Caki2 (cell line): ENCODE measurements at regions not wholly inside any gene's neighbourhood (a gene's known extent, or its start where the extent isn't known, plus 50 kb on each side); places are given as distances from the start of the nearest gene placed in this dataset.
"Not testable (repeated sequence)": the region's sequence is repeated elsewhere in the genome, so short reads cannot be mapped to it uniquely, and the experiment has no call there.

Experiments
- DNase-seq: peaks from one replicate; pipeline ENCODE4 v3.0.0-alpha.2; 2015; ENCODE audit warnings: low read depth
- in situ Hi-C: cut with HindIII; loops from 2 replicates; pipeline ENCODE4 v1.10.0; 2016; ENCODE audit warnings: low sequenced_read_pairs, low pct_unique_long_range_greater_than_20kb, mixed read lengths

- in situ Hi-C loops = no loop called here
- no peak for DNase-seq
These were observed 411.6 kb upstream of the KCND2 start for GRCh38 chr7:119861385-119861784.

DNA sequence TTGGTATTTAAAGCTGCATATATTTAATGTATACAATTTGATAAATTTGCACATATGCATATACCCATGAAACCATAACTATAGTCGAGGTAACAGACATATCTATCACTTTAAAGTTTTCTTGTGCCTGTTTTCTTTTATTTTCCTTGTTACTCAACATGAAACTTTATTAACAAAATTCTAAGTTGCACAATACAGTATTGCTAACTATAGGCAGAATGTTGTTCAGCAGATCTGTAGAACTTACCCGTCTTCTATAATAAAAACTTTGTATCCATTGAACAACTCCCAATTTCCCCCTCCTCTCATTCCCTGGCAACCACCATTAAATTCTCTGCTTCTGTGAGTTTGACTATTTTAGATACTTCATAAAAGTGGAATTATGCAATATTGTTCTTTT, 404.6 kb upstream of the KCND2 start:
- no peak for DNase-seq
- in situ Hi-C loops = no loop called here

DNA sequence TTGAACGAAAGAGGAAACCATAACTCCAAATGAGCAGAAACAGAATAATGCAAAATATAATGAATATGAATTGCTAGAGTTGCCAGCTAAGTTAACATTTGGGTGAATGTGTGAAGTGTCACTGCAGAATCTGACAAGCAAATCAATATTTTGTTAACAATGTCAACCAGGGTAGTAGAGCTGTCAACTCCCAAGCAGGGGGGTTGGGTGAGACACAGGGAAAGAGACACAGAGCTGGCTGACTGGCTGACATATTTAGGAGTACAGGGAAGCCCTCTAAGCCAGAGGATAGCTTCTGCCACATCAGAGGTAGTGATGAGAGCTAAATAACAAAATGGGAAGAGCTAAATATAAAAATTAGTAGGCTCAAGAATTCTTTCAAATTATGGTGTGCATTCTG, 393.1 kb upstream of the KCND2 start:
- DNase-seq = no peak
- in situ Hi-C loops = no loop called here

- DNase-seq = no peak
These were observed 387.0 kb upstream of the KCND2 start for GRCh38 chr7:119886007-119886406.

DNA sequence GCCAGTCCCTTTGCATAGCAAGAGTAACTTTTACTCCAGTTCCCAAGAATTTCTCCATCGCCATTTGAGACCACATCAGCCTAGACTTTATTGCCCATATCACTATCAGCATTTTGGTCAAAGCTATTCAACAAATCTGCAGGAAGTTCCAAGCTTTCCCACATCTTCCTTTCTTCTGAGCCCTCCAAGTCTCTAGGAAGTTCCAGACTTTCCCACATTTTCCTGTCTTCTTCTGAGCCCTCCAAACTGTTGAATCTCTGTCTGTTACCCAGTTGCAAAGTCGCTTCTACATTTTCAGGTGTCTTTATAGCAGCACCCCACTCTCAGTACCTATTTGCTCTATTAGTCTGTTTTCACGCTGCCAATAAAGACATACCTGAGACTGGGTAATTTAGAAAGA, 386.4 kb upstream of the KCND2 start:
- DNase-seq, in situ Hi-C loops: not testable (repeated sequence)

More at GRCh38 chr7:119886007-119886406, 387.0 kb upstream of the KCND2 start:
- in situ Hi-C loops = no loop called here

DNA sequence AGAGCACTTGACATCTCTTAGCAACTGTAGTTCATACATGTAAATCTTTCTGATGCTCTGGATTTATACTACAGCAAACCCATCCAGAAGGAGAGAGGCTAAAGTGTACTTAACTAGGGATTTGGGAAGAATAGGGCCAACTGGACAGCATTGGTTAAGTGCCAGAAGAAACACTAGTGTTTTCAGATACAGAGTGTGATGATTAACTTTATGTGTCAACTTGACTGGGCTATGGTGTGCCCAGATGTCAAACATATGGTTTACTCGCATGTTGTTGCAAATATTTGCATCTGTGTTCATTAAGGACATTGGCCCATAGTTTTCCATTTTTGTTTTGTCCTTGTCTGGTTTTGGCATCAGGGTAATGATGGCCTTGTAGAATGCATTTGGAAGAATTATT, 384.7 kb upstream of the KCND2 start:
- DNase-seq = no peak
- in situ Hi-C loops = no loop called here

DNA sequence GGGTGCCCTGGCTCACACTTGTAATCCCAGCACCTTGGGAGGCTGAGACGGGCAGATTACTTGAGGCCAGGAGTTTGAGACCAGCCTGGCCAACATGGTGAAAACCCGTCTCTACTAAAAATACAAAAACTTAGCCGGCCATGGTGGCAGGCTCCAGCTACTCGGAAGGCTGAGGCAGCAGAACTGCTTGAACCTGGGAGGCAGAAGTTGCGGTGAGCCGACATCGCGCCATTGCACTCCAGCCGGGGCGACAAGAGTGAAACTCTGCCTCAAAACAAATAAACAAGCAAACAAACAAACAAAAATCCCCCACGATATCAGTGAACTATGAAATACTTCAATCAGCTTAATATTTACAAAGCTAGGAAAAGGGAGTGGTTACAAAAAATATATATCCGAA, 382.3 kb upstream of the KCND2 start:
- in situ Hi-C loops = no loop called here
- DNase-seq = no peak

DNA sequence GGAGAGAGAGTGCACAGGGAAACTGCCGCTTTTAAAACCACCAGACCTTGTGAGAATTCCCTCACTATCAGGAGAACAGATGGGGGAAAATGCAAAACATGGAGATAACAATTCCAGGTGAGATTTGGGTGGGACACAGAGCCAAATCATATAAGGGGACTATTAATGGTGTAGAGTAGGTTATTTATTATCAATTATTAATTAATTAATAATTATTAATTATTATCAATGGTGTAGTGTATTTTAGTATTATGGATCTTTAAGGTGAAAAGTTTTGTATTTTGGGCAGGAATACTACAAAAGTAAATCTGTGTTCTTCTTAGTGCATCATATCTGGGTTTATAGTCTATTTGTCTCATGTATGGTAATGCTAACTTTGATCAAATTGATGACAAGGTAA, 377.7 kb upstream of the KCND2 start:
- in situ Hi-C loops = no loop called here
- no peak for DNase-seq

DNA sequence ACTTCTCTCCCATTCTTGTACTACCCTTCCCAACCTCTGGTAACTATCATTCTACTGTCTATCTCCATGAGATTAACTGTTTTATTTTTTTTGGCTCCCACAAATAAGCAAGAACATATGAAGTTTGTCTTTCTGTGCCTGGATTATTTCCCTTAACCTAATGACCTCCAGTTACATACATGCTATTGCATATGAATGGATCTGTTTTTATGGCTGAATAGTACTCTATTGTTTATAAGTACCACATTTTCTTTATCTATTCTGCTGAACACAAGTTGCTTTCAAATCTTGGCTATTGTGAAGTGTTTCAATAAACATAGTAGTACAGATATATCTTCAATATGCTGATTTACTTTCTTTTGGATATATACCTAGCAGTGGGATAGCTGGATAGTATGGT, 376.6 kb upstream of the KCND2 start:
- in situ Hi-C loops = no loop called here
- no peak for DNase-seq

GRCh38 chr7:119900996-119901672, 371.8 kb upstream of the KCND2 start:
- no peak for DNase-seq
- in situ Hi-C loops = no loop called here

GRCh38 chr7:119903085-119903484, 369.9 kb upstream of the KCND2 start:
- no peak for DNase-seq
- in situ Hi-C loops = no loop called here

- no peak for DNase-seq
- in situ Hi-C loops = no loop called here
These were observed 367.5 kb upstream of the KCND2 start for GRCh38 chr7:119905495-119905894.

DNA sequence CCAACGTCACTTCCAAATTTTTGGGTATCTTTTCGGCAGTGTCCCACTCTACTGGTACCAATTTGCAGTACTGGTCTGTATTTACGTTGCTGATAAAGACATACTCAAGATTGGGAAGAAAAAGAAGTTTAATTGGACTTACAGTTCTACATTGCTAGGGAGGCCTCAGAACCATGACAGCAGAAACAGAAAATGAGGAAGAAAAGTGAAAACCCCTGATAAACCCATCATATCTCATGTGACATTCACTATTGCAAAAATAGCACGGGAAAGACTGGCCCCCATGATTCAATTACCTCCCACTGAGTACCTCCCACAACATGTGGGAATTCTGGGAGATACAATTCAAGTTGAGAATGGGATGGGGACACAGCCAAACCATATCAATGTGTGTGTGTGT, 364.0 kb upstream of the KCND2 start:
- in situ Hi-C loops = no loop called here
- DNase-seq = no peak

GRCh38 chr7:119914119-119914518, 358.9 kb upstream of the KCND2 start:
- DNase-seq, in situ Hi-C loops: not testable (repeated sequence)

DNA sequence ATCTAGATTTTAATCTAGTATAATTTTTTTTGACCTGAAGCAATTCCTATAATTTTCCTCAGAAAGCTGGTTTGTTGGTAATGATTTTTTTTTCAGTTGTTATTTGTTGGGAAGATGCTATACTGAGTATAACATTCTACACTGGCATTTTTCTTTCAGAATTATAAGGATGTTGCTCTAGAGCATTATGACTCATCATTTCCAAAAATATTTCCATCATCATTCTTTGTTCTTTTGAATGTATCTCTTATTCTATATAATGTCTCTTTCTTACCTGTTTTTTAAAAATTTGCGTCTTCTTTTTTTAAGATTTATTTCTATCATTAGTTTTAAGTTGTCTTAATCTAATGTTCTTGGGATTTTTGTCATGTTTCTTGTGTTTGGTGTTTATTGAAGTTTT, 356.5 kb upstream of the KCND2 start:
- in situ Hi-C loops = no loop called here
- no peak for DNase-seq

- DNase-seq = no peak
- in situ Hi-C loops = no loop called here
These were observed 354.8 kb upstream of the KCND2 start for GRCh38 chr7:119918185-119918584.

- no peak for DNase-seq
- in situ Hi-C loops = no loop called here
These were observed 353.0 kb upstream of the KCND2 start for GRCh38 chr7:119919986-119920385.

DNA sequence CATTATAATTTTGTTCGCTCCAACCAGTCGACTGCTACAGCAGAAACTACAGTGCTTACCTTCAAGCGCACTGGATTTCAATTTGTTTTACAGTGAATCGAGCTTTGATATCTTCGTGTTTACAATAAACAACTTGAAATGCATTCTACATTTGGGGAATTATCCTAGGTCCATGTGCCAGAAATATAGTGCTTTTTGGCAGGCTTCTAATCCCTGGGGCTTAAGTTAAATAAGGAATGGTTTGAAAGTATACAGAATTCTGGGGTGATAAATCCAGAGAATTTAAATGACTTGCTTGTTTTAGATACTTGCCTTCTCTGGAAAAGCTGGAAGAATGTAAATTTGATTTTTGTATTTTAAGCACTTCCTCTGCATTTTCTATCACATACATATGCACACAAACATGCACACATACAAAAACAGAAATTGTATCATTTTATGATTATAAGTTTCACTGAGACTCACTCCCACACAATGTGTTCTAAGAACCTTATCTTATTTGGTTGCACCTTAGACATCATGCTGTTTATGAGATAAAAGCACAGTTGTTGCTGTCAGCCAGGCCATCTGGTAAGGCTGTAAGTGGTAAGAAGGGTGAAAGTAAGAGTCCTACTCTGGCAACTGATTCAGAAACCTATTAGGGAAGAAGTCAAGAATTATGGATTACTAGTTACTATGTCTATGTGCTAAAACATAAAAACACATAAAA, 347.2 kb upstream of the KCND2 start:
- DNase-seq = no peak
- in situ Hi-C loops = no loop called here

- DNase-seq = no peak
- in situ Hi-C loops = no loop called here
These were observed 343.1 kb upstream of the KCND2 start for GRCh38 chr7:119929891-119930290.

DNA sequence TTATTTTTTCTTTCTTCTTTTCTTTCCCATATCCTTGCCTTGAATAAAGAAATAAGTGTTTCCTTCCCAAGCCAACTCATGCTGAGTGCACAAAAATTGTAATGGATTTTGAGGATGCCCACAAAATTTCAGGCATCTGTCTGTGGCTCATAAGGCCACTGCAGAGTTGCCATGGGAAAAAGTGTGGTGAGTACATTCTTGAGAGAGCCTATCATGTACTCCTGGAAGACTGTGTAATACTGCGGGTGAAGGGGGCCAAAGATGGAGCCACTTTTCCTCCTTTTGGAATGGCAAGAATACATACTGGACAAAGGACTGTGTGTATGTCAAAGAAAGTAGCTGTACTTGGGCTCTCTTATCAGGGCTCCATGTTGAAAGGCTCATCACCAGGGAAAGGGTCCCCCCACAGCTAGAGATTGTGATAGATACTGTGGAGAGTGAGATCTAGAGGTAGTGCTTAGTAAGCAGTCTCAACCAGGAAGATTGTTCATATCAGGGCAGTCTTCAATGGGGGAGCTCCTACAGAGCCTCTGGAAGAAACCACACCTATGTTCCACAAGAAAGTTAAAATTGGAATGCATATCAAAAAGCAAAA, 341.6 kb upstream of the KCND2 start:
- no peak for DNase-seq
- in situ Hi-C loops = no loop called here
